H1 (cell line): ENCODE measurements at regions not wholly inside any gene's neighbourhood (a gene's known extent, or its start where the extent isn't known, plus 50 kb on each side); places are given as distances from the start of the nearest gene placed in this dataset.

Experiments used
- BCL11A ChIP-seq, 2 experiments: IDR thresholded peaks; one replicate each; pipeline ENCODE4 v1.6.1; 2011; ENCODE audit warnings: low read depth in 2 of 2, low read length in 2 of 2, mild to moderate bottlenecking in 2 of 2
- CHD7 ChIP-seq: fragments of 300-600 bp; sonication (generic); IDR thresholded peaks from 2 replicates; pipeline ENCODE4 v1.7.1; 2012; ENCODE audit warnings: low read length, moderate library complexity, mild to moderate bottlenecking, inconsistent platforms; ENCODE audit not compliant: insufficient replicate concordance
- CTBP2 ChIP-seq: IDR thresholded peaks from 2 replicates; pipeline ENCODE4 v1.7.0; 2011; ENCODE audit warnings: borderline replicate concordance, mild to moderate bottlenecking, moderate library complexity, mixed read lengths, low read length; ENCODE audit not compliant: insufficient read depth, insufficient read length
- EP300 ChIP-seq, 2 experiments: IDR thresholded peaks; 1 replicate in 1 of 2; 2 replicates in 1 of 2; pipeline ENCODE4 v1.6.1; 2011 to 2012; ENCODE audit warnings: low read depth in 2 of 2, low read length in 2 of 2, mild to moderate bottlenecking in 2 of 2, borderline replicate concordance in 1 of 2, inconsistent platforms in 1 of 2, moderate library complexity in 1 of 2
- HDAC6 ChIP-seq: IDR thresholded peaks from one replicate; pipeline ENCODE4 v1.7.1; 2012; ENCODE audit warnings: low read depth, mild to moderate bottlenecking, inconsistent platforms, low read length, moderate library complexity
- MAX ChIP-seq: IDR thresholded peaks from 2 replicates; pipeline ENCODE4 v1.6.1; 2012; ENCODE audit warnings: inconsistent platforms
- RAD21 ChIP-seq, 2 experiments: IDR thresholded peaks in 1 of 2; conservative IDR thresholded peaks in 1 of 2; 2 replicates each; pipeline ENCODE4 v1.6.1; 2011; ENCODE audit warnings: low read depth in 2 of 2, low read length in 2 of 2, improper control_type of control experiment in 1 of 2, inconsistent platforms in 1 of 2, mild to moderate bottlenecking in 1 of 2, moderate library complexity in 1 of 2
- SAP30 ChIP-seq: fragments of 300-600 bp; sonication (generic); IDR thresholded peaks from 2 replicates; pipeline ENCODE4 v1.7.1; 2012; ENCODE audit warnings: low read length, moderate library complexity, mild to moderate bottlenecking, inconsistent platforms; ENCODE audit not compliant: insufficient read depth, insufficient replicate concordance
- SP4 ChIP-seq: IDR thresholded peaks from 2 replicates; pipeline ENCODE4 v1.6.1; 2012; ENCODE audit warnings: low read length, inconsistent platforms
- SRF ChIP-seq: IDR thresholded peaks from 2 replicates; pipeline ENCODE4 v1.6.1; 2011; ENCODE audit warnings: mild to moderate bottlenecking, low read depth, low read length, moderate library complexity

GRCh38 chr7:118352867-118353453 is 128.5 kb downstream of the ANKRD7 start (continued):
- TF ChIP-seq CHD7: no peak
- no peak for TF ChIP-seq BCL11A (IDR thresholded peaks at IDR 0.05; ENCODE audit: low read depth in 2 of 2, low read length in 2 of 2)
- TF ChIP-seq RAD21 (IDR thresholded peaks at IDR 0.05 in 1 of 2, conservative IDR thresholded peaks at IDR 0.05 in 1 of 2; ENCODE audit: low read depth in 2 of 2, low read length in 2 of 2): peak; percentile 56 to 70
- TF ChIP-seq CTBP2: no peak
- no peak for TF ChIP-seq SAP30
- TF ChIP-seq SRF: no peak
- no peak for TF ChIP-seq EP300 (IDR thresholded peaks at IDR 0.05; ENCODE audit: borderline replicate concordance in 1 of 2, low read depth in 2 of 2, low read length in 2 of 2)
- TF ChIP-seq MAX: no peak
- TF ChIP-seq SP4: no peak
- TF ChIP-seq HDAC6: no peak
